ENCODE measurements at regions not wholly inside any gene's neighbourhood (a gene's known extent, or its start where the extent isn't known, plus 50 kb on each side); places are given as distances from the start of the nearest gene placed in this dataset.
"Not testable (repeated sequence)": the region's sequence is repeated elsewhere in the genome, so short reads cannot be mapped to it uniquely, and the experiment has no call there.

GRCh38 chr5:160479220-160479619 lies 57.6 kb downstream of the PTTG1 start:
- DNase-seq: no peak

GRCh38 chr5:160479926-160480325 lies 58.3 kb downstream of the PTTG1 start:
- no peak for DNase-seq

GRCh38 chr5:160480652-160481051 lies 59.0 kb downstream of the PTTG1 start:
- no peak for DNase-seq

GRCh38 chr5:160484678-160485077 lies 63.0 kb downstream of the PTTG1 start:
- no peak for DNase-seq

GRCh38 chr5:160485364-160485969 lies 63.8 kb downstream of the PTTG1 start:
- DNase-seq: no peak

GRCh38 chr5:160486573-160486972 lies 64.9 kb downstream of the PTTG1 start:
- peak; percentile 42 for DNase-seq

- no peak for DNase-seq
Measured at GRCh38 chr5:160488394-160489325, 67.0 kb downstream of the PTTG1 start.

GRCh38 chr5:160491438-160491837 lies 69.8 kb downstream of the PTTG1 start:
- DNase-seq: no peak

GRCh38 chr5:160492565-160492964 lies 70.9 kb downstream of the PTTG1 start:
- no peak for DNase-seq

- no peak for DNase-seq
Measured at GRCh38 chr5:160493806-160494338, 72.2 kb downstream of the PTTG1 start.

- no peak for DNase-seq
Measured at GRCh38 chr5:160494451-160494850, 72.8 kb downstream of the PTTG1 start.

- peak; percentile 43 for DNase-seq
Measured at GRCh38 chr5:160496334-160496733, 74.7 kb downstream of the PTTG1 start.

- DNase-seq: peak; percentile 49
Measured at GRCh38 chr5:160496784-160497183, 75.1 kb downstream of the PTTG1 start.

- no peak for DNase-seq
Measured at GRCh38 chr5:160497878-160498277, 76.2 kb downstream of the PTTG1 start.

GRCh38 chr5:160498441-160499043 lies 76.9 kb downstream of the PTTG1 start:
- not testable (repeated sequence) for DNase-seq

- no peak for DNase-seq
Measured at GRCh38 chr5:160500786-160501779, 79.4 kb downstream of the PTTG1 start.

- DNase-seq: no peak
Measured at GRCh38 chr5:160504906-160505305, 83.3 kb downstream of the PTTG1 start.

- DNase-seq: peak; percentile 79
Measured at GRCh38 chr5:160506006-160507004, 84.7 kb downstream of the PTTG1 start.

- peak; percentile 65 for DNase-seq
Measured at GRCh38 chr5:160507221-160507721, 85.6 kb downstream of the PTTG1 start.

- peak; percentile 73 for DNase-seq
Measured at GRCh38 chr5:160508780-160509361, 87.2 kb downstream of the PTTG1 start.

All from activated CD4-positive, alpha-beta T cell treated with anti-CD3 and anti-CD28 coated beads for 48 hours (primary cell).